CD4-positive, alpha-beta T cell (primary cell): ENCODE measurements at regions not wholly inside any gene's neighbourhood (a gene's known extent, or its start where the extent isn't known, plus 50 kb on each side); places are given as distances from the start of the nearest gene placed in this dataset.

Experiments used
- ATAC-seq: fragments of 200-7000 bp; cut with Tn5 transposase; one replicate; pipeline ENCODE4 v1.10.0; 2022; ENCODE audit warnings: mild to moderate bottlenecking; ENCODE audit not compliant: poor library complexity
- CTCF ChIA-PET: fragments of 350-600 bp; sonication (Branson Sonifier 250); formaldehyde crosslinking; loops from one replicate; lab custom pipeline; 2021; ENCODE audit warnings: antibody characterized with exemption, inconsistent platforms; lab: Charles Lee
- POLR2A ChIA-PET: fragments of 350-600 bp; sonication (Branson Sonifier 250); formaldehyde crosslinking; loops from one replicate; lab custom pipeline; 2021; ENCODE audit warnings: antibody characterized with exemption, inconsistent platforms; lab: Charles Lee
- DNase-seq, 14 experiments: peaks; one replicate each; pipeline ENCODE4 v3.0.0-alpha.2; 2013 to 2020; ENCODE audit warnings: mixed read lengths in 2 of 14
- H3K27ac ChIP-seq, 2 donors: one replicate each; pipeline versions ENCODE4 v1.5.1 to v1.7.0; 2013; ENCODE audit warnings: low read length in 2 of 2, low read depth in 1 of 2, mild to moderate bottlenecking in 1 of 2
- H3K27me3 ChIP-seq, 2 experiments: 1 replicate in 1 of 2; 2 replicates in 1 of 2; pipeline versions ENCODE4 v1.6.1 to v1.7.0; 2013; ENCODE audit warnings: low read length in 2 of 2, control low read depth in 1 of 2, mild to moderate bottlenecking in 1 of 2, moderate library complexity in 1 of 2; ENCODE audit not compliant: insufficient read depth in 2 of 2, control insufficient read depth in 1 of 2
- H3K36me3 ChIP-seq: one replicate; pipeline ENCODE4 v1.6.1; 2013; ENCODE audit warnings: low read length, control low read depth; ENCODE audit not compliant: insufficient read depth
- H3K4me1 ChIP-seq: one replicate; pipeline ENCODE4 v1.6.1; 2013; ENCODE audit warnings: low read length, control low read depth; ENCODE audit not compliant: insufficient read depth
- H3K4me3 ChIP-seq: one replicate; pipeline ENCODE4 v1.5.1; 2013; ENCODE audit warnings: mild to moderate bottlenecking, low read length, moderate library complexity
- H3K9me3 ChIP-seq, 2 experiments: 1 replicate in 1 of 2; 2 replicates in 1 of 2; pipeline versions ENCODE4 v1.6.1 to v1.7.0; 2013; ENCODE audit warnings: low read length in 2 of 2, mild to moderate bottlenecking in 2 of 2, control low read depth in 1 of 2, moderate library complexity in 1 of 2; ENCODE audit not compliant: control insufficient read depth in 1 of 2, insufficient read depth in 1 of 2
- H3K27ac Mint-ChIP-seq: one replicate; pipeline ENCODE4 v1.8.0; 2020; ENCODE audit warnings: mixed read lengths
- H3K27me3 Mint-ChIP-seq: one replicate; pipeline ENCODE4 v1.8.0; 2021; ENCODE audit warnings: mixed read lengths
- H3K36me3 Mint-ChIP-seq: one replicate; pipeline ENCODE4 v1.8.0; 2021; ENCODE audit warnings: low read depth, mixed read lengths
- H3K4me1 Mint-ChIP-seq: one replicate; pipeline ENCODE4 v1.8.0; 2021; ENCODE audit warnings: low read depth, mixed read lengths
- H3K4me3 Mint-ChIP-seq: one replicate; pipeline ENCODE4 v1.8.0; 2020; ENCODE audit warnings: mild to moderate bottlenecking, mixed read lengths
- H3K9me3 Mint-ChIP-seq: one replicate; pipeline ENCODE4 v1.8.0; 2020; ENCODE audit warnings: mixed read lengths
- intact Hi-C, 2 experiments: fragments of 100-400 bp; cut with DNase I in 1 of 2; cut with micrococcal nuclease in 1 of 2; formaldehyde crosslinking; loops; one replicate each; pipeline versions ENCODE4 v1.15.1 to v1.9.0; 2023 to 2025; cut with DNase I, micrococcal nuclease
- TF ChIP-seq, protein P1 (sequence below): fragments of 200-600 bp; IDR thresholded peaks from one replicate; pipeline ENCODE4 v1.8.0; 2022; ENCODE audit warnings: antibody characterized with exemption, mild to moderate bottlenecking

GRCh38 chr7:80277434-80278427 lies 143.1 kb downstream of the GNAI1 start:
- Histone ChIP-seq H3K9me3 (peaks cover 0 to 4% of the 10 kb centered on the region in 2 experiments), H3K36me3 (no peaks in the 10 kb centered on the region), H3K27me3 (no peaks in the 10 kb centered on the region), H3K27ac (no peak overlapping the region), H3K4me3 (no peak overlapping the region), H3K4me1 (no peaks in the 10 kb centered on the region)
- Mint-ChIP-seq H3K27ac (no peak overlapping the region), H3K36me3 (no peaks in the 10 kb centered on the region), H3K4me1 (no peaks in the 10 kb centered on the region), H3K27me3 (no peaks in the 10 kb centered on the region), H3K9me3 (no peaks in the 10 kb centered on the region), H3K4me3 (no peak overlapping the region)
- POLR2A ChIA-PET, result no interaction called here
- no peak for ATAC-seq
- DNase-seq, result no peak
- intact Hi-C loops, result no loop called here
- TF ChIP-seq, protein P1, sequence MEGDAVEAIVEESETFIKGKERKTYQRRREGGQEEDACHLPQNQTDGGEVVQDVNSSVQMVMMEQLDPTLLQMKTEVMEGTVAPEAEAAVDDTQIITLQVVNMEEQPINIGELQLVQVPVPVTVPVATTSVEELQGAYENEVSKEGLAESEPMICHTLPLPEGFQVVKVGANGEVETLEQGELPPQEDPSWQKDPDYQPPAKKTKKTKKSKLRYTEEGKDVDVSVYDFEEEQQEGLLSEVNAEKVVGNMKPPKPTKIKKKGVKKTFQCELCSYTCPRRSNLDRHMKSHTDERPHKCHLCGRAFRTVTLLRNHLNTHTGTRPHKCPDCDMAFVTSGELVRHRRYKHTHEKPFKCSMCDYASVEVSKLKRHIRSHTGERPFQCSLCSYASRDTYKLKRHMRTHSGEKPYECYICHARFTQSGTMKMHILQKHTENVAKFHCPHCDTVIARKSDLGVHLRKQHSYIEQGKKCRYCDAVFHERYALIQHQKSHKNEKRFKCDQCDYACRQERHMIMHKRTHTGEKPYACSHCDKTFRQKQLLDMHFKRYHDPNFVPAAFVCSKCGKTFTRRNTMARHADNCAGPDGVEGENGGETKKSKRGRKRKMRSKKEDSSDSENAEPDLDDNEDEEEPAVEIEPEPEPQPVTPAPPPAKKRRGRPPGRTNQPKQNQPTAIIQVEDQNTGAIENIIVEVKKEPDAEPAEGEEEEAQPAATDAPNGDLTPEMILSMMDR, result no peak
- CTCF ChIA-PET, result no interaction called here
